ENCODE measurements at regions not wholly inside any gene's neighbourhood (a gene's known extent, or its start where the extent isn't known, plus 50 kb on each side); places are given as distances from the start of the nearest gene placed in this dataset.

DNA sequence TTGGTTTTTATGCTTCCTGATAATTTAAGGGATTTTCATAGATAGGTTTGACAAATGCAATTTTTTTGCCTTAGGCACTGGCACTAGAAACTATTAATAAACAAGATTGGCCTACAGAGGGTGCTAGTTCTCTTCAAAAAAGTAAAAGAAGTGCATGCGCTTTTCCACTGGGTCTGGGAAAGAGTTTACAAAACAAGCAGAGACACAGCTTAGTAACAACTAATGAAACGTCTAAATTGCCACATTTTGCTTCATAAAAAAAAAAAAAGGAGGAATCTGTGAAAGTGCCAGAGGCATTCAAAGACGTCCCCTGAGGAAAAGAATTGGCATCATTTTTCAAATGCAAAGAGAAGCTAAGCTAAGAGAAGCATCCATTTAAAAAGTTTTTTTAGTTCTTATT is 58.3 kb upstream of the EEA1 start:
- no peak overlapping the region for H3K4me3 ChIP-seq
- intact Hi-C loops (cut with DNase I) = loop anchor here (5.0 to 10.0 kb wide), 4 partner anchors 407 to 430 kb away; no protein-coding TSS in a partner anchor
- WGBS, 3 donors = 0 to 2% (median 1%) methylated on average over 3 of the region's 3 CpGs
- no peaks in the 10 kb centered on the region for H3K36me3 ChIP-seq
- no peaks in the 10 kb centered on the region for H3K27me3 ChIP-seq
- peaks cover 4% of the 10 kb centered on the region for H3K4me1 ChIP-seq (ENCODE audit: insufficient read depth)
- TF ChIP-seq EP300 (IDR thresholded peaks at IDR 0.05) (no peak), POLR2A (IDR thresholded peaks at IDR 0.05) (no peak)
- TF ChIP-seq, protein P1, sequence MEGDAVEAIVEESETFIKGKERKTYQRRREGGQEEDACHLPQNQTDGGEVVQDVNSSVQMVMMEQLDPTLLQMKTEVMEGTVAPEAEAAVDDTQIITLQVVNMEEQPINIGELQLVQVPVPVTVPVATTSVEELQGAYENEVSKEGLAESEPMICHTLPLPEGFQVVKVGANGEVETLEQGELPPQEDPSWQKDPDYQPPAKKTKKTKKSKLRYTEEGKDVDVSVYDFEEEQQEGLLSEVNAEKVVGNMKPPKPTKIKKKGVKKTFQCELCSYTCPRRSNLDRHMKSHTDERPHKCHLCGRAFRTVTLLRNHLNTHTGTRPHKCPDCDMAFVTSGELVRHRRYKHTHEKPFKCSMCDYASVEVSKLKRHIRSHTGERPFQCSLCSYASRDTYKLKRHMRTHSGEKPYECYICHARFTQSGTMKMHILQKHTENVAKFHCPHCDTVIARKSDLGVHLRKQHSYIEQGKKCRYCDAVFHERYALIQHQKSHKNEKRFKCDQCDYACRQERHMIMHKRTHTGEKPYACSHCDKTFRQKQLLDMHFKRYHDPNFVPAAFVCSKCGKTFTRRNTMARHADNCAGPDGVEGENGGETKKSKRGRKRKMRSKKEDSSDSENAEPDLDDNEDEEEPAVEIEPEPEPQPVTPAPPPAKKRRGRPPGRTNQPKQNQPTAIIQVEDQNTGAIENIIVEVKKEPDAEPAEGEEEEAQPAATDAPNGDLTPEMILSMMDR (IDR thresholded peaks at IDR 0.05) = peak in 2 of 3 donors; percentile 72 to 83
- DNase-seq = peak in 1 of 5 donors; percentile 50
- H3K9me3 ChIP-seq = no peaks in the 10 kb centered on the region
- peak overlapping the region in 1 of 2 donors; percentile 35 for H3K27ac ChIP-seq

DNA sequence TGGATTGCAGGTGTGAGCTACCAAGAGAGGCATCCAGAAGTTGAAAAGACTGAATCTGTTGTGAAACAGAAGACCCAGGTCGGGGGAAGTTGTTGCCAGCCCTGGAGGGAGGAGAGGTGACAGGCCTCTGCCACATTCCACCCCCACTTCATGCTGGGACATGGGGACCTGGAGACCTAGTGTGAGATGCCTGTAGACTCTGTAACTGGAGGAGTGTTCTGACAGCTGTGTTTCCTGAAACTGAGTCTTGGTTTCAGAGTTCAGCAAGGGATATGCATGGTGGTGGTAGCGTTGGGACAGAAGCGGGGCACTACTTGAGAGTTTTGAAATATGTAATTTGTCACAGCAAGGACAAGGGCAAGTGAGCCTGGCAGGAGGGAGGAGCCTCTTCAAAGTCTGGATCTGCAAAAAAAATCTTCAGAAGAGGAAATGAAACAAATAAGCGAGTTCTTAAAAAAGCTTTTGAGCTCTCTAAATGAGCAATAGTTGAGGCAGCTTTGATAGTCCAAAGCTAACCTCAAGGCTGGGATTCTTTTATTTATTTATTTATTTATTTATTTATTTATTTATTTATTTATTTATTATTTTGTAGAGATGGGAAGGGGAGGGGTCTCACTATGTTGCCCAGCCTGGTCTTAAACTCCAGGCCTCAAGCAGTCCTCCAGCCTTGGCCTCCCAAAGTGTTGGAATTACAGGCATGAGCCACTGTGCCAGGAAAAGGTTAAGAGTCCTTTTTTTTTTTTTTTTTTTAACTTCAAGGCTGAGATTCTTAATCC is 58.9 kb upstream of the EEA1 start:
- Histone ChIP-seq H3K4me3 (no peak overlapping the region), H3K27ac (peak overlapping the region in 1 of 2 donors; percentile 35), H3K4me1 (ENCODE audit: insufficient read depth) (peaks cover 4% of the 10 kb centered on the region), H3K9me3 (no peaks in the 10 kb centered on the region), H3K36me3 (no peaks in the 10 kb centered on the region), H3K27me3 (no peaks in the 10 kb centered on the region)
- DNase-seq = peak in 2 of 5 donors; percentile 35 to 38
- TF ChIP-seq POLR2A (IDR thresholded peaks at IDR 0.05) (no peak), EP300 (IDR thresholded peaks at IDR 0.05) (no peak)
- TF ChIP-seq, protein P1 (IDR thresholded peaks at IDR 0.05) = no peak
- intact Hi-C loops (cut with DNase I) = loop anchor here (5.0 to 10.0 kb wide), 4 partner anchors 407 to 429 kb away; no protein-coding TSS in a partner anchor
- 86 to 90% (median 90%) methylated on average over 4 of the region's 4 CpGs for WGBS, 3 donors

DNA sequence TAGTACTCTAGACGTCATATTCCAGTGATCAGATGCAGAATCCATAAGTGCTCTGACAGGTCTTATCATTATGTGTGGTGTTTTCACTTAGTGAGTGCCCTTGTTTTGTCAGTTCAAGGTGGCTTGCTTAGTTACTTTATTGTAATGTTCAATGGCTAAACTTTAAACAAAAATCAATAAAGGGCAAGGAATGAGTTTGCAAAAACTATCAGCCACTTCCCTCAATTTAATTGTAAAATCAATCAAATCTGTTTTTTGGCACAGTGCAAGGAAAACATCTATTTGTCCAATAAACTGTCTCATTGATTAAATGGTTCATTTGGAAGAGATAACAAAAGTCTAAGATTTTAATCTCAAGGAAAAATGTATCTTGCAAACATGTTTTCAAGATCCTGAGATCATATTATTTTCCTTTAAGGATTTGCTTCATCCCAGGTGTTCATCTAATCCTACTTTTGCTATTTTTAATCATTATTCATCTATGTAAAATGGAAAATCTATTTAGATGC is 59.6 kb upstream of the EEA1 start:
- WGBS, 3 donors = 33 to 35% (median 35%) methylated on average over 1 of the region's 1 CpG
- Histone ChIP-seq H3K27ac (no peak overlapping the region), H3K9me3 (no peaks in the 10 kb centered on the region), H3K36me3 (no peaks in the 10 kb centered on the region), H3K27me3 (no peaks in the 10 kb centered on the region), H3K4me3 (no peak overlapping the region), H3K4me1 (ENCODE audit: insufficient read depth) (peaks cover 4% of the 10 kb centered on the region)
- intact Hi-C loops (cut with DNase I) = loop anchor here (5.0 to 10.0 kb wide), 4 partner anchors 406 to 429 kb away; no protein-coding TSS in a partner anchor
- no peak for DNase-seq
- TF ChIP-seq EP300 (IDR thresholded peaks at IDR 0.05) = no peak
- TF ChIP-seq POLR2A (IDR thresholded peaks at IDR 0.05) = no peak
- TF ChIP-seq, protein P1 (IDR thresholded peaks at IDR 0.05) = no peak

DNA sequence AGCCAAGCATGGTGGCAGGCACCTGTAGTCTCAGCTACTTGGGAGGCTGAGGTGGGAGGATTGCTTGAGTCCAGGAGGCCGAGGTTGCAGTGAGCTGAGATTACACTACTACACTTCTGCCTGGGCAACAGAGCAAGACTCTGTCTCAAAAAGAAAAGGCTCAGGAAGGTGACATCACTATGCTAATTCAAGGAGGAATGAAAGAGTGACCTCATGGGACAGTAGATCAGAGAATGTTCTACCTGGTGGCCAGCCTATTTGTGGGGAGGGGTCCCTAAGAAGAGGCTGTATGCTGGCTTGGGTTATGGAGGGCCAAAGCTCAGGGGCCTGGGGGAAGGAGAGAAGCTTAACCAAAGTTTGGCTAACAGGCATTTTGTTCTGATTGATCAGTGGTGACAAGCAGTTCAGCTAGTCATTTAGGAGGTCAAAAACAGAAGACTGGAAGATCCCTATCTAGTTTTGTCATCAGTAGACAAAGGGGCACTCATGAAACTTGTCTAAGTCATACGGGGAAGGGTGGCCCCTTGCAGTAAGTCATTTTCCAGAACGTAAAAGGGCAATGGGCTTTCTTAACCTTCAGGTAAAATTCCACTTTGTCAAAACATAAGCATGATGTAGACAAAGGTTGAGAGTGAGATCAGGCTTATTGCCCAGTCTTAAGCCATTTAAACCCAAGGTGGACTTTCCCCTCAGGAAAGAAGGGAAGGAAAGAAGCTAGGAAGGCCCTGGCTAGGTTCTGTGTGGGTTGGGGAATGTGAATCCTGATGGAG is 60.8 kb upstream of the EEA1 start:
- intact Hi-C loops (cut with DNase I) = loop anchor here (5.0 to 10.0 kb wide), 5 partner anchors 405 to 577 kb away; no protein-coding TSS in a partner anchor
- no peak overlapping the region for H3K4me3 ChIP-seq
- no peak for DNase-seq
- TF ChIP-seq EP300 (IDR thresholded peaks at IDR 0.05) = no peak
- TF ChIP-seq POLR2A (IDR thresholded peaks at IDR 0.05) = no peak
- TF ChIP-seq, protein P1 (IDR thresholded peaks at IDR 0.05) = no peak
- no peaks in the 10 kb centered on the region for H3K36me3 ChIP-seq
- H3K27me3 ChIP-seq = no peaks in the 10 kb centered on the region
- no peaks in the 10 kb centered on the region for H3K9me3 ChIP-seq
- no peak overlapping the region for H3K27ac ChIP-seq
- peaks cover 4% of the 10 kb centered on the region for H3K4me1 ChIP-seq (ENCODE audit: insufficient read depth)
- WGBS, 3 donors = 92 to 95% (median 94%) methylated on average over 3 of the region's 3 CpGs

All from ovary (tissue), 7 donors.